Tibial nerve (tissue), 3 donors: ENCODE measurements at regions not wholly inside any gene's neighbourhood (a gene's known extent, or its start where the extent isn't known, plus 50 kb on each side); places are given as distances from the start of the nearest gene placed in this dataset.

ENCODE experiments used
- CTCF ChIP-seq, 5 experiments: fragments of 200-600 bp in 3 of 5; fragments of 450-650 bp in 2 of 5; sonication (generic) in 3 of 5; IDR thresholded peaks; one replicate each; pipeline ENCODE4 v1.5.1; 2016 to 2019; ENCODE audit warnings: antibody characterized with exemption in 5 of 5, mild to moderate bottlenecking in 3 of 5, moderate library complexity in 2 of 5
- POLR2A ChIP-seq, 2 donors: fragments of 450-650 bp; IDR thresholded peaks; one replicate each; pipeline ENCODE4 v1.6.1; 2017; ENCODE audit warnings: antibody characterized with exemption in 2 of 2, mild to moderate bottlenecking in 2 of 2, moderate library complexity in 2 of 2

DNA sequence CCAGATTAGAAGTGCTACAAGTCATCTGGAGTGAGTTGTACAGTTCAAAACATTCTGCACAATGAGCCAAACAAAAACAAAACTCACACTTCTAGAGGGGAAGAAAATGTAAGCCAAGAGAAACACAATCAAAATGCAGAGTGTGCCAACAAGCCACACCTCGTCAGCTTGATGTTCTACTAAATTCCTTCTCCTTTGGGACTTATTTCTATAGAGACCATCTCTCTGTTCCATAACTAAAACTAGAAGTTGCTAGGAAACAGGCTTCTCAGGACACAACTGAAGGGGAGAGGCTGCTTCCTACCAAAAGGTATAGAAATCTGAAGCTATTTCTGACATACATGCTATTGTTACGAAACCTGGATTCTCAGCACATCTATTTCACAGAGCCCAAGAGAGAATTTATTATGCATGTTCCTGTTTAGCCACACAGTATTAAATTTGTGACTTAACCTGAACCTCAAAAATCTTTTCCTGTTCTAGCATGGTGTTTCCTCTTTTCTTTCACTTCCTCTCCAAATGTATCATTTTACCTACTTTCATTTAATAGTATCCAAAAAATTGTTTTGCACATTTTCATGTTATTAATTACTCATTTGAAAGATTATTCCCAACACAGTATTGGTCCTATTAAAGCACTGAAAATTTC lies 211.4 kb upstream of the CCDC150 start:
- TF ChIP-seq CTCF (IDR thresholded peaks at IDR 0.05) (no peak), POLR2A (IDR thresholded peaks at IDR 0.05) (no peak)
